Activated CD8-positive, alpha-beta memory T cell treated with anti-CD3 and anti-CD28 coated beads, Interleukin-2, amount 10 ng/mL, durations not matched to agents 7 days and 5 days (primary cell): ENCODE measurements at regions not wholly inside any gene's neighbourhood (a gene's known extent, or its start where the extent isn't known, plus 50 kb on each side); places are given as distances from the start of the nearest gene placed in this dataset.
"Not testable (repeated sequence)": the region's sequence is repeated elsewhere in the genome, so short reads cannot be mapped to it uniquely, and the experiment has no call there.

ENCODE experiments used
- ATAC-seq: fragments of 150-1000 bp; cut with Tn5 transposase; one replicate; pipeline ENCODE4 v1.10.0; 2021; ENCODE audit warnings: moderate library complexity
- CTCF ChIA-PET: fragments of 350-600 bp; sonication (Branson Sonifier 250); formaldehyde crosslinking; loops from one replicate; lab custom pipeline; 2021; ENCODE audit warnings: antibody characterized with exemption; lab: Charles Lee
- DNase-seq: peaks from one replicate; pipeline ENCODE4 v3.0.0-alpha.2; 2020
- H3K27ac Mint-ChIP-seq: one replicate; pipeline ENCODE4 v1.8.0; 2021; ENCODE audit warnings: mild to moderate bottlenecking, mixed read lengths
- H3K27me3 Mint-ChIP-seq: one replicate; pipeline ENCODE4 v1.8.0; 2021; ENCODE audit warnings: mixed read lengths
- H3K36me3 Mint-ChIP-seq: one replicate; pipeline ENCODE4 v1.8.0; 2021; ENCODE audit warnings: mild to moderate bottlenecking, mixed read lengths
- H3K4me1 Mint-ChIP-seq: one replicate; pipeline ENCODE4 v1.8.0; 2021; ENCODE audit warnings: mixed read lengths
- H3K4me3 Mint-ChIP-seq: one replicate; pipeline ENCODE4 v1.8.0; 2021; ENCODE audit warnings: mild to moderate bottlenecking, moderate library complexity, mixed read lengths
- H3K9me3 Mint-ChIP-seq: one replicate; pipeline ENCODE4 v1.8.0; 2022; ENCODE audit warnings: low read depth, mixed read lengths

- H3K27me3 Mint-ChIP-seq, ATAC-seq, H3K4me1 Mint-ChIP-seq, H3K4me3 Mint-ChIP-seq, CTCF ChIA-PET, H3K27ac Mint-ChIP-seq, DNase-seq, H3K9me3 Mint-ChIP-seq, H3K36me3 Mint-ChIP-seq: not testable (repeated sequence)
Measured at GRCh38 chr17:13659051-13659450, 57.3 kb upstream of the HS3ST3A1 start.

DNA sequence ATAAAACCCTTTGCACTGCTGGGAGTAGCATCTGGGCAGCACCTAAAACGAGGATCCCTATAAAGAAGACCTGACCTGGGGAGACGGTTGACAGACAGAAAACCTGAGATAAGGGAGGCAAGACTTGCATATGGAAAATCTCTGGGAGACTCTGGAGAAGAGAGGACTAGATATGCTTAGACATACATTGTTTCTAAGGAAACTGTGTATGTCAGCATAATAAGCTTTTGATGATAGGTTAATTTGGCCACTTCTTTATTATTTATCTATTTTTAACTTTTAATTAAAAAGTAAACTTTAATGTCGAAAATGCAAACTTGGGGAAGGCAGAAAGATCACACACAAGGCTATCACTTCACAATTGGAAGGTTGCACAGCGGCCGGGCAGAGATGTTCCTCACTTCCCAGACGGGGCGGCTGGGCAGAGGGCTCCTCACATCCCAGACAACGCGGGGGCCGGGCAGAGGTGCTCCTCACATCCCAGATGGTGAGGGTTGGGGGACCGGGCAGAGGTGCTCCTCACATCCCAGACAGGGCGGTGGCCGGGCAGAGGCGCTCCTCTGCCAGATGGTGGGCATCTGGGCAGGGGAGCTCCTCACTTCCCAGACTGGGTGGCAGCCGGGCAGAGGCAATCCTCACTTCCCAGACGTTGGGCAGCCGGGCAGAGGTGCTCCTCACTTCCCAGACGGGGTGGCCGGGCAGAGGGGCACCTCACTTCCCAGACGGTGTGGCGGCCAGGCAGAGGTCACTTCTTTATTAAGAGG is 64.3 kb upstream of the HS3ST3A1 start:
- Mint-ChIP-seq H3K4me3 (no peak overlapping the region), H3K27me3 (peaks cover 11% of the 10 kb centered on the region), H3K36me3 (peaks cover 1% of the 10 kb centered on the region), H3K4me1 (peaks cover 3% of the 10 kb centered on the region), H3K9me3 (peaks cover 4% of the 10 kb centered on the region), H3K27ac (no peak overlapping the region)
- no peak for DNase-seq
- CTCF ChIA-PET: no interaction called here
- ATAC-seq: no peak

GRCh38 chr17:13671341-13671740 is 69.6 kb upstream of the HS3ST3A1 start:
- ATAC-seq (no peak), DNase-seq (no peak)
- peaks cover 4% of the 10 kb centered on the region for H3K9me3 Mint-ChIP-seq
- H3K4me3 Mint-ChIP-seq: no peak overlapping the region
- peaks cover 29% of the 10 kb centered on the region for H3K27me3 Mint-ChIP-seq
- H3K36me3 Mint-ChIP-seq: peaks cover 3% of the 10 kb centered on the region
- CTCF ChIA-PET: no interaction called here
- H3K27ac Mint-ChIP-seq: no peak overlapping the region
- peaks cover 7% of the 10 kb centered on the region for H3K4me1 Mint-ChIP-seq

DNA sequence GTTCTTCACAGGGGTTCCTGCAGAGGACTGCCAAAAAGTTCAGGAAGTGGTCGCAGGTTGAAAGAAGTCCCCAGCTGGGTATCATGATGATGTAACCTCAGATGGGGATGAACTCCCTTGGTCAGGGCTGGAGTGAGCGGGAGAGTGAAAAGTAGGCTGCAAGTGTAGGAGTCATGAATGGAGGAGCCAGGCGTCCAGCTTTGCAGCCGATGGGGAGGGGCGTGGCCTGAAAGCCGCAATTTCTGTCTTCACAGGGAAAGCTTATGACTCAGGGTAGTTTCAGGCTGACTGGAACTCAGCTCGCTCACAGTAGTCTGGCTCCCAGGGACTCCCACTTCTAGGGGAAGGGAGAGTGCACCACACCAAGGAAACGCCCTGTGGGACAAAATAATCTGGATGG is 70.0 kb upstream of the HS3ST3A1 start:
- Mint-ChIP-seq H3K4me3 (no peak overlapping the region), H3K36me3 (peaks cover 3% of the 10 kb centered on the region), H3K9me3 (peaks cover 4% of the 10 kb centered on the region), H3K27me3 (peaks cover 29% of the 10 kb centered on the region), H3K27ac (no peak overlapping the region), H3K4me1 (peaks cover 7% of the 10 kb centered on the region)
- DNase-seq: peak; percentile 62
- CTCF ChIA-PET: no interaction called here
- ATAC-seq: peak; percentile 61

DNA sequence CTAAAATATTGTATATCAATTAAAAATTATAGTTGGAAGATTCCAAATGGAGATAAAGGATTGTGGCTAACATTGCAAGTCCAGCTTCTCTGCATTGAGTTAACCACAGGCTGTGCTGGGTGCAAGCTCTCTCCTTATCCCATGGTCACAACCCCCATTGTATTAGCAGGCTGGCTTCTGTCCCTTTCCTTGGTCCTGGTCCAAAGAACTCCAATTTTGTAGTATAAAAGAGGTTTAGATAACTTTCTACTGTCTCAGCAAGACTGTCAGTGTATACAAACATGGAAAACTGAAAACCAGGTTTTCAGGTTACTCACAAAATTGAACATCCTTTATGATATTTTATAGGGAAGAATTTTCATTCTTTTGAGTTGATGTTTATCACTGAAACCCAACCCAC is 76.6 kb upstream of the HS3ST3A1 start:
- no peaks in the 10 kb centered on the region for H3K4me1 Mint-ChIP-seq
- H3K4me3 Mint-ChIP-seq: no peak overlapping the region
- H3K36me3 Mint-ChIP-seq: peaks cover 1% of the 10 kb centered on the region
- no peak overlapping the region for H3K27ac Mint-ChIP-seq
- ATAC-seq (no peak), DNase-seq (no peak)
- CTCF ChIA-PET: no interaction called here
- H3K9me3 Mint-ChIP-seq: no peaks in the 10 kb centered on the region
- H3K27me3 Mint-ChIP-seq: peaks cover 22% of the 10 kb centered on the region

GRCh38 chr17:13678841-13679240 is 77.1 kb upstream of the HS3ST3A1 start:
- Mint-ChIP-seq H3K36me3 (peaks cover 1% of the 10 kb centered on the region), H3K27ac (no peak overlapping the region), H3K4me3 (no peak overlapping the region), H3K4me1 (no peaks in the 10 kb centered on the region), H3K27me3 (peaks cover 18% of the 10 kb centered on the region), H3K9me3 (no peaks in the 10 kb centered on the region)
- DNase-seq (no peak), ATAC-seq (no peak)
- CTCF ChIA-PET: no interaction called here

GRCh38 chr17:13688716-13689115 is 87.0 kb upstream of the HS3ST3A1 start:
- H3K4me1 Mint-ChIP-seq: no peaks in the 10 kb centered on the region
- no peak overlapping the region for H3K27ac Mint-ChIP-seq
- no peaks in the 10 kb centered on the region for H3K36me3 Mint-ChIP-seq
- H3K9me3 Mint-ChIP-seq: no peaks in the 10 kb centered on the region
- CTCF ChIA-PET: no interaction called here
- no peak overlapping the region for H3K4me3 Mint-ChIP-seq
- DNase-seq: no peak
- ATAC-seq: no peak
- H3K27me3 Mint-ChIP-seq: peaks cover 7% of the 10 kb centered on the region

- no peak overlapping the region for H3K4me3 Mint-ChIP-seq
- no peak overlapping the region for H3K27ac Mint-ChIP-seq
- H3K9me3 Mint-ChIP-seq: no peaks in the 10 kb centered on the region
- CTCF ChIA-PET: no interaction called here
- peaks cover 3% of the 10 kb centered on the region for H3K27me3 Mint-ChIP-seq
- no peaks in the 10 kb centered on the region for H3K36me3 Mint-ChIP-seq
- ATAC-seq (no peak), DNase-seq (no peak)
- H3K4me1 Mint-ChIP-seq: no peaks in the 10 kb centered on the region
Measured at GRCh38 chr17:13690806-13691205, 89.1 kb upstream of the HS3ST3A1 start.

DNA sequence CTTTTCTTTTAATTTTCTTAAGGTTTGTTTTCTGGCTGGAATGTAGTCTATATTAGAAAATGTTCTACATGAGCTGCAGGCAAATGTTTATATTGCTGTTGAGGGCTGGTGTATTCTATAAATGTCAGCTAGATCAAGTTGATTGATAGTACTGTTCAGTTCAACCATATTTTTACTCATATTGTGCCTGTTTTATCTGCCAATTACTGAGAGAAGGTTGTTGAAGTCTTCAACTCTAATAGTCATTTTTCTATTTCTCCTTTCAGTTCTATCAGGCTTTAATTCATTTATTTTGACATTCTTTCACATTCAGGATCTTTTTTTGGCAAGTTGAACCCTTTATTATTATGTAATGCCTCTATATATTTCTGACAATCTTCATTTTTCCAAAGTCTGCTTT is 93.2 kb upstream of the HS3ST3A1 start:
- DNase-seq (no peak), ATAC-seq (no peak)
- H3K4me3 Mint-ChIP-seq: no peak overlapping the region
- H3K4me1 Mint-ChIP-seq: no peaks in the 10 kb centered on the region
- H3K27ac Mint-ChIP-seq: no peak overlapping the region
- no peaks in the 10 kb centered on the region for H3K36me3 Mint-ChIP-seq
- H3K9me3 Mint-ChIP-seq: peaks cover 2% of the 10 kb centered on the region
- CTCF ChIA-PET: no interaction called here
- peaks cover 6% of the 10 kb centered on the region for H3K27me3 Mint-ChIP-seq

DNA sequence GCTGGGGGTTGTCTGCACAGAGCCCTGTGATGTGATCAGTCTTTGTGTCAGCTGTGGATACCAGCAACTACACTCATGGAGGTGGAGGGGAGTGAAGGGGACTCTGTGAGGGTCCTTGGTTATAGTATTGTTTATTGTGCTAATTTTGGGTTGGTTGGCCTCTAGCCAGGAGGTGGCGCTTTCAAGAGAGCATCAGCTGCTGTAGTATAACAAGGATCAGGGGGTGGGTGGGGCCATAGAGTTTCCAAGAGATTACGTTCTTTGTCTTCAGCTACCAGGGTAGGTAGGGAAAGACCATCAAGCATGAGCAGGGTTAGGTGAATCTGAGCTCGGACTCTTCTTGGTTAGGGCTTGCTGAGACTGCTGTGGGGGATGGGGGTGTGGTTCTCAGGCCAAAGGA is 97.1 kb upstream of the HS3ST3A1 start:
- CTCF ChIA-PET: no interaction called here
- DNase-seq: no peak
- H3K9me3 Mint-ChIP-seq: peaks cover 2% of the 10 kb centered on the region
- no peaks in the 10 kb centered on the region for H3K36me3 Mint-ChIP-seq
- no peak overlapping the region for H3K27ac Mint-ChIP-seq
- peaks cover 4% of the 10 kb centered on the region for H3K27me3 Mint-ChIP-seq
- H3K4me3 Mint-ChIP-seq: no peak overlapping the region
- ATAC-seq: no peak
- no peaks in the 10 kb centered on the region for H3K4me1 Mint-ChIP-seq

DNA sequence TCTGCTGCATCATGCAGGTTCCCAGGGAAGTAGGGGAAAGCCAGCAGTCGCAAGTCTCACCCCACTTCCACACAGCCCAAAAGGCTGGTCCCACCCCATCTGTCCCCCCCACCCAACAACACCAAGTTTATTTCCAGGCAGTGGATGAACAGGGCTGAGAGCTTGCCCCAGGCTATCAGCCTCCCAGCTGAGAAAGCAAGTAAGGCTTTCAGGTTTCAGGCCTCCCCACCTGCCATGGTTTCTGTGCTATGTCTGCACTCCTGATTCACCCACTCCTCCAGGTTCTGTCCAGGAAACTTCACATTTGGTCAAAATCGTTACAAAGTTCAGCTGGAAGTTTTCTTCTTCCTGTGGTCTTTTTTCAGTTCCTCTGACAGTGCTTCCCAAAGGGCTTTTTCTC is 97.5 kb upstream of the HS3ST3A1 start:
- ATAC-seq: no peak
- CTCF ChIA-PET: no interaction called here
- H3K4me1 Mint-ChIP-seq: no peaks in the 10 kb centered on the region
- H3K27me3 Mint-ChIP-seq: peaks cover 5% of the 10 kb centered on the region
- no peak for DNase-seq
- no peaks in the 10 kb centered on the region for H3K36me3 Mint-ChIP-seq
- H3K27ac Mint-ChIP-seq: no peak overlapping the region
- peaks cover 2% of the 10 kb centered on the region for H3K9me3 Mint-ChIP-seq
- H3K4me3 Mint-ChIP-seq: no peak overlapping the region

GRCh38 chr17:13702266-13702665 is 100.5 kb upstream of the HS3ST3A1 start:
- CTCF ChIA-PET: interaction anchor here (0.7 kb wide), 1 partner anchor 642 kb away, joined by 3 read pairs; no protein-coding TSS in a partner anchor
- Mint-ChIP-seq H3K4me1 (no peaks in the 10 kb centered on the region), H3K36me3 (no peaks in the 10 kb centered on the region)

DNA sequence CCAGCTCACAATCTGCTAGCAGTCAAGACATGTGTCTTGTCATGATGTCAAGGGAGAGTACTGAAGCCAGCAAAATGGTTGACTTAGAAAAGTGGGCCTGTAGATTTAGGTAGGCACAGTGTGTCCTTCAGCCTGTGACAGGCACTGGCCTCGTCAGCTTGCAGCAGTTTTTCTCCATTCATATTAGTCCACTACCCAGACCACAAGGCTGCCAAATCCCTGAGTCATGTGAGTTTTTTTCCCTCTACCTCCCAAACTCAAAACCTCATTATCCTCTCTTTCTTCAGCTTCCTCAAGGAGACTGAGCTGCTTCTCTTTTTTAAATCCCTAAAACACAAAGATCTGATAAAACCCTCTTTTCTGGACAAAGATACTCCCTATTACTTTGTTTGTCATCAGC is 102.6 kb upstream of the HS3ST3A1 start:
- no peak overlapping the region for H3K4me3 Mint-ChIP-seq
- H3K27ac Mint-ChIP-seq: no peak overlapping the region
- CTCF ChIA-PET: no interaction called here
- H3K9me3 Mint-ChIP-seq: no peaks in the 10 kb centered on the region
- DNase-seq: no peak
- no peaks in the 10 kb centered on the region for H3K36me3 Mint-ChIP-seq
- no peaks in the 10 kb centered on the region for H3K4me1 Mint-ChIP-seq
- peaks cover 7% of the 10 kb centered on the region for H3K27me3 Mint-ChIP-seq
- ATAC-seq: no peak

More at GRCh38 chr17:13702266-13702665, 100.5 kb upstream of the HS3ST3A1 start:
- no peak for ATAC-seq
- no peak for DNase-seq
- Mint-ChIP-seq H3K27ac (no peak overlapping the region), H3K9me3 (peaks cover 2% of the 10 kb centered on the region), H3K27me3 (peaks cover 8% of the 10 kb centered on the region), H3K4me3 (no peak overlapping the region)

GRCh38 chr17:13705221-13705620 is 103.5 kb upstream of the HS3ST3A1 start:
- CTCF ChIA-PET: no interaction called here

More at GRCh38 chr17:13705221-13705620, 103.5 kb upstream of the HS3ST3A1 start:
- H3K4me1 Mint-ChIP-seq: no peaks in the 10 kb centered on the region
- no peak overlapping the region for H3K27ac Mint-ChIP-seq
- no peak for ATAC-seq
- DNase-seq: no peak
- H3K36me3 Mint-ChIP-seq: no peaks in the 10 kb centered on the region
- peaks cover 7% of the 10 kb centered on the region for H3K27me3 Mint-ChIP-seq
- H3K4me3 Mint-ChIP-seq: no peak overlapping the region
- no peaks in the 10 kb centered on the region for H3K9me3 Mint-ChIP-seq
